ENCODE measurements at regions not wholly inside any gene's neighbourhood (a gene's known extent, or its start where the extent isn't known, plus 50 kb on each side); places are given as distances from the start of the nearest gene placed in this dataset.

DNA sequence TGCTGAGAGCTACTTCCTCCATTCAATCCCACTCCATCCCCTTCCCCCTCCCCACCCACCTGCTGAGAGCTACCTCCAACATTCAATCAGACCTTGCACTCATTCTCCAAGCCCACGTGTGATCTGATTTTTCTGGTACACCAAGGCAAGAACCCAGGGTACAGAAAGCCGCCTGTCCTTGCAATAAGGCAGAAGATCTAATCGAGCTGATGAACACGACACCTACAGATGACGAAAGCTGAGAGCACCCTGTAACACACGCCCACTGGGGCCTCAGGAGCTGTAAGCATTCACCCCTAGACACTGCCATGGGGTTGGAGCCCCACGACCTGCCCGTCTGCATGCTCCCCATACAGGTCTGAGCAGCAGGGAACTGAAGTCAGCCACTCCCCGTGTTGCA is 58.3 kb downstream of the TRIML1 start:
- FAIRE-seq (no peak), DNase-seq (no peak)
- no peaks in the 10 kb centered on the region for H3K4me1 ChIP-seq (ENCODE audit: control insufficient read depth in 2 of 3, insufficient read depth in 2 of 3, low read depth in 1 of 3, low read length in 3 of 3)
- no peaks in the 10 kb centered on the region for H3K36me3 ChIP-seq (ENCODE audit: control insufficient read depth in 2 of 3, insufficient read depth in 3 of 3, low read length in 3 of 3)
- intact Hi-C loops (cut with DNase I): no loop called here
- no peak overlapping the region for H3K9ac ChIP-seq (ENCODE audit: low read length in 3 of 3)
- no peaks in the 10 kb centered on the region for H3K27me3 ChIP-seq (ENCODE audit: control insufficient read depth, insufficient read depth, low read length)
- no peaks in the 10 kb centered on the region for H3K9me3 ChIP-seq (ENCODE audit: control insufficient read depth in 2 of 3, insufficient read depth in 1 of 3, low read length in 3 of 3)
- H3K27ac ChIP-seq (ENCODE audit: low read depth in 2 of 2, low read length in 2 of 2): no peak overlapping the region
- TF ChIP-seq, protein P1, sequence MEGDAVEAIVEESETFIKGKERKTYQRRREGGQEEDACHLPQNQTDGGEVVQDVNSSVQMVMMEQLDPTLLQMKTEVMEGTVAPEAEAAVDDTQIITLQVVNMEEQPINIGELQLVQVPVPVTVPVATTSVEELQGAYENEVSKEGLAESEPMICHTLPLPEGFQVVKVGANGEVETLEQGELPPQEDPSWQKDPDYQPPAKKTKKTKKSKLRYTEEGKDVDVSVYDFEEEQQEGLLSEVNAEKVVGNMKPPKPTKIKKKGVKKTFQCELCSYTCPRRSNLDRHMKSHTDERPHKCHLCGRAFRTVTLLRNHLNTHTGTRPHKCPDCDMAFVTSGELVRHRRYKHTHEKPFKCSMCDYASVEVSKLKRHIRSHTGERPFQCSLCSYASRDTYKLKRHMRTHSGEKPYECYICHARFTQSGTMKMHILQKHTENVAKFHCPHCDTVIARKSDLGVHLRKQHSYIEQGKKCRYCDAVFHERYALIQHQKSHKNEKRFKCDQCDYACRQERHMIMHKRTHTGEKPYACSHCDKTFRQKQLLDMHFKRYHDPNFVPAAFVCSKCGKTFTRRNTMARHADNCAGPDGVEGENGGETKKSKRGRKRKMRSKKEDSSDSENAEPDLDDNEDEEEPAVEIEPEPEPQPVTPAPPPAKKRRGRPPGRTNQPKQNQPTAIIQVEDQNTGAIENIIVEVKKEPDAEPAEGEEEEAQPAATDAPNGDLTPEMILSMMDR (IDR thresholded peaks at IDR 0.05; ENCODE audit: borderline replicate concordance, extremely low read depth, insufficient read depth): no peak
- no peak overlapping the region for H3K4me3 ChIP-seq (ENCODE audit: low read length in 3 of 3)

DNA sequence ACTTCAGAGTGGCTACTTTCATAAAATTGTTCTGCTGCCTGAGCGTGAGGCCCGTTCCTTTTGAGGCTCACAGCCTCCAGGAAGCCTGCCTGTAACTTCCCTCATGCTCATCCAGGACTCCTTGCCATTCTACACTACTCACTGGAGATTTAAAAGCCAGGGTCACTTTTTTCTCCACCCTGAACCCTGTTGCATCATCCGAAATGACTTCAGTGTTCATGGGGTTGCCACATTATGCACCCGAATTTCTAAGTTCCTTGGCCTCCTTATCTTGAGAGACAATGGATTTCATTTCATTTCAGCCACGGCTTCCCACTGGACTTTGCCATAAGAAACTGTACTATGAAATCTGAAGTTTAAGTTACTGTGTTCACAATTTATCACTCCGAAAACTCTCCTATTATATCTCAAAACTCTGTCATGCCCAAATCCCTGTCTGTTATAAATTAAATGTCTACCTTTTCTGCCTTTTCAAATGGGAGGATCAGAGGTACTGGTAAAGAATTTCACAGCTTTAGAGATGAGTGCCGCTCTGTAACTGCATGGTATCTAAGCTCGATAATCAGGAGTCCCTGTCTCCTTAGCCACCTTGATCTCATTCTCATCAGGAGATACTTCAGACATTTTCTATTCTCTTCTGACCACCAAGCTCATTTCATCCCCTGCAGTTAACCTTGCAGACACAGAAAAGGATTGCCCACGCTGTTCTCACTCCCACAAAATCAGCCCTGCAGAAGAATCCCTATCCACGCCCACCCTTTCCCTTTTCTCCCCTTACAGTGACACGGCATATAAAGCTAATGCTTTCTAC is 59.9 kb downstream of the TRIML1 start:
- Histone ChIP-seq H3K27ac (ENCODE audit: low read depth in 2 of 2, low read length in 2 of 2) (no peak overlapping the region), H3K27me3 (ENCODE audit: control insufficient read depth, insufficient read depth, low read length) (no peaks in the 10 kb centered on the region), H3K36me3 (ENCODE audit: control insufficient read depth in 2 of 3, insufficient read depth in 3 of 3, low read length in 3 of 3) (no peaks in the 10 kb centered on the region), H3K4me1 (ENCODE audit: control insufficient read depth in 2 of 3, insufficient read depth in 2 of 3, low read depth in 1 of 3, low read length in 3 of 3) (no peaks in the 10 kb centered on the region), H3K9ac (ENCODE audit: low read length in 3 of 3) (no peak overlapping the region), H3K4me3 (ENCODE audit: low read length in 3 of 3) (no peak overlapping the region), H3K9me3 (ENCODE audit: control insufficient read depth in 2 of 3, insufficient read depth in 1 of 3, low read length in 3 of 3) (no peaks in the 10 kb centered on the region)
- DNase-seq (no peak), FAIRE-seq (no peak)
- intact Hi-C loops (cut with DNase I): no loop called here
- TF ChIP-seq, protein P1 (IDR thresholded peaks at IDR 0.05; ENCODE audit: borderline replicate concordance, extremely low read depth, insufficient read depth): no peak

DNA sequence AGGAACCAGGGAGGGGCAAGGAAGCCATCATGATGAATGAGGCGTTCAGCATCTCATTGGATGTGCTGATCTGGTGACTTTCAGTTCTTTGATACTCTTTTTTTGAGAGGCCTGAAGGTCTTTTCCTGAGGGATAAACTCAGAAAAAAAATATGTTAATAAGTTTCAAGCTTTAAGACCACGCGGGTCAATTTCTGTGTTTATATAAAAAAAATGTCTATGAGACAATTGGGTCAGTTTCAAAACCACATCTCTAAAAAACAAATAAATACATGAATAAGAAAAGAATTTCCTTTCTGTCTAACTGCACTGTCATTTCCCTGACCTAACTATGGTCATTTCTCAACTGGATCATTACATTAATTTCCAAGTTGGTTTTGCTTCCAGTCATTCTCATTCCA is 62.6 kb downstream of the TRIML1 start:
- TF ChIP-seq, protein P1 (IDR thresholded peaks at IDR 0.05; ENCODE audit: borderline replicate concordance, extremely low read depth, insufficient read depth): no peak
- intact Hi-C loops (cut with DNase I): no loop called here
- Histone ChIP-seq H3K36me3 (ENCODE audit: control insufficient read depth in 2 of 3, insufficient read depth in 3 of 3, low read length in 3 of 3) (no peaks in the 10 kb centered on the region), H3K4me3 (ENCODE audit: low read length in 3 of 3) (no peak overlapping the region), H3K27ac (ENCODE audit: low read depth in 2 of 2, low read length in 2 of 2) (no peak overlapping the region), H3K27me3 (ENCODE audit: control insufficient read depth, insufficient read depth, low read length) (no peaks in the 10 kb centered on the region), H3K4me1 (ENCODE audit: control insufficient read depth in 2 of 3, insufficient read depth in 2 of 3, low read depth in 1 of 3, low read length in 3 of 3) (no peaks in the 10 kb centered on the region), H3K9me3 (ENCODE audit: control insufficient read depth in 2 of 3, insufficient read depth in 1 of 3, low read length in 3 of 3) (no peaks in the 10 kb centered on the region), H3K9ac (ENCODE audit: low read length in 3 of 3) (no peak overlapping the region)
- no peak for DNase-seq
- no peak for FAIRE-seq
